HG02642 (cell line): ENCODE measurements at regions not wholly inside any gene's neighbourhood (a gene's known extent, or its start where the extent isn't known, plus 50 kb on each side); places are given as distances from the start of the nearest gene placed in this dataset.
A peak's percentile ranks its signal among the peaks of the same experiment; 100 is the strongest.
"Not testable (repeated sequence)": the region's sequence is repeated elsewhere in the genome, so short reads cannot be mapped to it uniquely, and the experiment has no call there.

ENCODE experiments used
- ATAC-seq: cut with Tn5 transposase; IDR thresholded peaks from one replicate; pipeline ENCODE4 v1.9.1; 2021; ENCODE audit warnings: mild to moderate bottlenecking; ENCODE audit not compliant: unreplicated experiment, poor library complexity

DNA sequence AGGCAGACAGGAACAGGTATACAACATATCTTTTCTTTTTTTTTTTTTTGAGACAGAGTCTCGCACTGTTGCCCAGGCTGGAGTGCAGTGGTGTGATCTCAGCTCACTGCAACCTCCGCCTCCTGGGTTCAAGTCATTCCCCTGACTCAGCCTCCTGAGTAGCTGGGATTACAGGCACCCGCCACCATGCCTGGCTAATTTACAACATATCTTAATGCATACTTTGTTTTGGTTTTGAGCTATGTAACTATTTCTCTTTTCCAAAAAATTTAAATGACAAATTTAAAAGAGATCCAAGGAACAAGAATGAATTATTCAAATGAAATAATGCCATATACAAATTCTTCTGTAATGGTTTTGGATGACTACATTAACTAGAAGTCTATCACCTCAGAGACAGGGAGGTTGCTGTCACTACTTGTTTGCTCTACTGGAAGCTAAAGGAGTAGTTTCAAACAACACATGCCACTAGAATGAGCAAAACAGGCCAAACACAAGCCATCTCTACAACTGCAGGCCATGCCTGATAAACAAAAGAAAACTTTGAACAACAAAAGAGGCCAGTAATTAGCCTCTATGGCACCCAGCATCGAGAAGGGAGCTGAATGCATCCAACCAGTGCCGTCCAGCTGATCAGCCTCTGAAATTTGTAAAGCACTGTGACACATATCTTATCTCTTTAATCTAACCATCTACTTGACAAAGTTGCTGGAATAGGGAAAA, 133.6 kb upstream of the VOPP1 start:
- ATAC-seq, result not testable (repeated sequence)

- not testable (repeated sequence) for ATAC-seq
Measured at GRCh38 chr7:55702831-55703230, 130.5 kb upstream of the VOPP1 start.

DNA sequence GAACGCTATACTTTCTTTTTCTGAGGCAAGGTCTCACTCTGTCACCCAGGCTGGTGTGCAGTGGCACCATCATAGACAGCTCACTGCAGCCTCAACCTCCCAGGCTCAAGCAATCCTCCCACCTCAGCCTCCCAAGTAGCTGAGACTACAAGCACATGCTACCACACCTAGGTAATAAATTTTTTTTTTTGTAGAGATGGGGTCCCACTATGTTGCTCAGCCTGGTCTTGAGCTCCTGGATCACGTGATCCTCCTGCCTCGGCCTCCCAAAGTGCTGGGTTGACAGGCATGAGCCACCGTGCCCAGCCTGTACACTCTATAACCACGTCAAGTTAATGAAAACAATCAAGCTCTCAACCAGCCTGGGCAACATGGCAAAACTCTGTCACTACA, 127.1 kb upstream of the VOPP1 start:
- not testable (repeated sequence) for ATAC-seq

DNA sequence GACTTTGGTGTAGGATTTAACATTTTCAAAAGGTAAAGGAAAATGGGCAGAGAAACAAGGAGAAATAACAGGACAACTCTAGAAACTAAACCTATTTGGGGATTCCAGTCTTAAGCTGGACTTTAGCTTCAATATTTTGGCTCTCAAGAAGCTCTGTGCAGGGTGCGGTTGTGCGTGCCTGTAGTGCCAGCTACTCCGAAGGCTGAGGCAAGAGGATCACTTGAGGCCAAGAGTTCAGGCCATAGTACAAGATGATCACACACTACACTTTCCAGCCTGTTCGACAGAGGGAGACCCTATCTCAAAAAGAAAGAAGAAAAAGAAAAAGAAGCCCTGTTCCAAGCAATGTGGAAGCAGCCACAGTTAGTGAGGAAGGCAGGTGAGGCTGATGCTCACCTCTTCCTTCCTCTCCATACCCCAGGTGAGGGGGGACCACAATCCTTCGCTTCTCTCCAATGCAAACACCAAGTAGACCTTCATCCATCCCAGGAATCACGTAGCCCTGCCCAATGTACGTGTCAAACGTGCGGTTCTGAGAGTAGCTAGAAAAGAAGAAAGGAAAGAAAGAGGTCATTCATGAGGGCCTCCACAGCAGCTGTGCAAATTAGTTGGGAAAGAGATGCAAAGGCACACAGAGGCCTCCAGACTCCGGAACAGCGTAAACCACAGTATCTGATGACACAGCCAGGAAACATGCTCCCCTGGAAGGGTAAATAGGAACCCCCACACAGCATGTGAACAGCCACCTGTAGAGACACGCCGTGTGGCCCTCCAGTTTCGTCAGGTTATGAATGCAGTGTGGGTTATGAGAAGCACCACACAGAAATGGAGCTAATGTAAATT, 126.5 kb upstream of the VOPP1 start:
- peak; percentile 82 for ATAC-seq

DNA sequence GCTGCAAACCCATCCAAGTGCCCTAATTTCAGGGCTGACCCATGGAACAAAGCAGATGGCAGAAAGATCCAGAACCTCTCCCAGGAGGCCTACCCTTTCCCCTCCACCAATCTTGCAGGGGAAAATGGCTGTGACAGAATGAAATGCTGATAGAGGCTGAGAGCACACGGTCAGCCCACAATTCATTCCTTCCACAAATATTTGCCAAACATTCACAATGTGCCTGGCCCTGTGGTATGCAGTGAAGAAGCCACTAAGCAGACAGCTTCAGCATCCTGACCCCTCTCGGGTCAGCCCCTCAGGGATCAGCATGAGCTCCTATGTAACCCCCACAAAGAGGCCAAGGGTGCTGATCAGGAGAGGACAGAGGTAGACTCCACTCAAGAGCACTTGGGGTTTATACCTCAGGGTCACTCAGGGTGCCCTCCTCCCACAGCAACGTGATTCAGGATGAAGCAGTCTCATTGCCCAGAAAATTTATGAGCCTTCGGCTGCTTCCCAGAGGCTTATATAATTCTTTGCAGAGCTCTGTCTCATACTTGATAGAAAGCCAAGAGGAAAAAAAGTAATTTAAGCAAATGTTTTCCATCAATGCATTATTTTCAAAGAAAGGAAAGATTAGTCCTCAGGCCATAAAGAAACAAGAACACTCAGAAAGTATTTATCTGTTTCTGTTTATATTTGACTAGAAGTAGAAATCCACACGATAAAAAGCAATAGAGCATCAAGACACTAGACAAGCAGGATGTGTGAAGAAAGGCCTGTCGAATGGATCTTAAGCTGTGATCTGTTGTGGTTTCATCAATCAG, 123.8 kb upstream of the VOPP1 start:
- ATAC-seq, result not testable (repeated sequence)

GRCh38 chr7:55694484-55694883, 122.2 kb upstream of the VOPP1 start:
- not testable (repeated sequence) for ATAC-seq

GRCh38 chr7:55688684-55689681, 116.7 kb upstream of the VOPP1 start:
- not testable (repeated sequence) for ATAC-seq

DNA sequence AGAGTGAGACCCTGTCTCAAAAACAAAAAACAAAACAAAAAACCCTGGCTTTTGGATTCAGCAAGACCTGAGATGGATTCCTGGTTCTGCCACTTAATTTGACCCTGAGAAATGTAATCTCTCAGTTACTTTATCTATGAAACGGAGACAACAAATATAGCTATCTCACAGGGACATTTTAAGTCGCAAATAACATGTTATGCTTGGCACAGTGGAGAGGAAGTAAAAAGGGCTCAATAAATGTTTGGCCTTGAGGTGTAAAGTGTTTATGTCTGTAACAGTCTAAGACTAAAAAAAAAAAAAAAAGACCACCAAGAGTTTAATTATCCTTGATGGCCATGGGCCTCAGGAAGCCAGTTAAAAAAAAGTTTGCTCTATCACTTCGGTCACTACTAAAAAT, 116.0 kb upstream of the VOPP1 start:
- not testable (repeated sequence) for ATAC-seq

DNA sequence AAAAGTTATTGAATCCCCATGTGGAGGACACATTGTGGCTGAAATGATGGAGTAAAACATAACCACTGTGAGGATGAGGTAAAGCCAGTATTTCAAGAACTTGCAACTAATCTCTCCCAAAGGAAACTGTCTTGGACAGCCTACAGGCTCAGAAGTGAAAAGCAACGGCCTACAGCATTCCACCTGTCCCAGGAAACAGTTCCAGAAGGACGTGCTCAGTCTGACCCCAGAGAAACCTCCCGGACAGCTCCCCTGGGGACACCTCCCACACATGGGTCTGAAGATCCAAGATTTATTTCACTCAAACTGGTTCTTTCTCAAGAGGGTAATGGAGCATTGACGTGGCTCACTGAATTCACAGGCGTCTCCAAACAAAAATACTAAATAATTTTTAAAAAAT, 115.0 kb upstream of the VOPP1 start:
- not testable (repeated sequence) for ATAC-seq

GRCh38 chr7:55686771-55687170, 114.5 kb upstream of the VOPP1 start:
- ATAC-seq, result not testable (repeated sequence)

- ATAC-seq, result not testable (repeated sequence)
Measured at GRCh38 chr7:55683501-55683900, 111.2 kb upstream of the VOPP1 start.

DNA sequence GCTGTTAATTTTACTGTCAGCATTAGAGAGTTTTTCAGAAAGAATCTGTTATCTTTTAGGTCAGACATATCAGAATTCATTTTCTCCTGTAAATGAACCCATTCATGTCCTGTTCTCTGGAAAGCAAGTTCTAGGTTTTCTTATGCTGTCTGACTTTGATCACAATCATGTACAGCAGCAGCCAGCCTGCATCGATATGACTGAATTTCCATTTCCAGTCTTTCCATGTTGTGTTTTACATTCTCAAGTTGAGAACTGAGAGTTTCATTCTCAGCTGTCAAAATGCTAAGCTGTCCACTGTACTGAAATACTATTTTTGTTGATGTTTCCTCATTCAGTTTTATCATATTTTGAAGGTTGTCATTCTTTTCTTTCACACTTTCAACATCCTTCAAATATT, 103.3 kb upstream of the VOPP1 start:
- not testable (repeated sequence) for ATAC-seq

DNA sequence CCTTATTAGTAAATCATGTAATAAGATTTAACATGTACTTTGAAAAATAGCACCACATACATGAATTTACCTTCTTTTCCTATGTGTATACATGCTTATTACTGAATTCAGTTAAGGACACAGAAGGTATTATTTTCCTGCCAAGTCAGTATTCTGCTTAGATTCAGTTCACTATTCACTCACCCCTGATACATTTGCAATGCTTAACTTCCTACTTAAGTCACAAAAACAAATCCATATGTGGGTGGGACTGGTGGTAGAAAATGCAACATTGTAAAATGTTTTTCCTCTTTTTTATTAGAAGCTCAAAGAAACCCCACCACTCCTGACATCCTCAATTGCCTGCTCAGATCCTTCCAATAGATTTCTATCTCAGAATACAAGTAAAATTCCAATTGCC, 101.2 kb upstream of the VOPP1 start:
- not testable (repeated sequence) for ATAC-seq

- ATAC-seq, result not testable (repeated sequence)
Measured at GRCh38 chr7:55672084-55672483, 99.8 kb upstream of the VOPP1 start.

GRCh38 chr7:55657654-55658053, 85.4 kb upstream of the VOPP1 start:
- no peak for ATAC-seq

GRCh38 chr7:55651057-55651456, 78.8 kb upstream of the VOPP1 start:
- ATAC-seq, result no peak

- no peak for ATAC-seq
Measured at GRCh38 chr7:55649238-55649637, 76.9 kb upstream of the VOPP1 start.

DNA sequence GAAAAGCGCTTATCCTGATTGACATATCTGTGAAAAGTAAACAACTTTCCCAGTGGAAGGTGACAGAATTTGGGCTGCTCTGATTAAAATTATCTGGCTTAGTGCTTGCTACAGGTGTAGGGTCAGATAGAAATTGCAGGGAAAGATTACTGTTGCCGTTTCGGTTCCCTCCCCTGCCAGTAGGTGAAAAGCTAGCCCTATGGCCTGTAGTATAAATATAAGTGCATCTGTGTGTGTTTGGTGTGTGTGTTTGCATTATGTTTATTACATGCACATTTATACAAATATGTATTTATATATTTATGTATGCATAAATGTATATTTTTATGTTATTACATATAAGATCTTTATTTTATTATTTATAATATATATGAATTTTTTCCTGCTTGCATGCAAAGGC, 72.3 kb upstream of the VOPP1 start:
- ATAC-seq, result no peak

- no peak for ATAC-seq
Measured at GRCh38 chr7:55642266-55642665, 70.0 kb upstream of the VOPP1 start.
